ENCODE measurements at regions not wholly inside any gene's neighbourhood (a gene's known extent, or its start where the extent isn't known, plus 50 kb on each side); places are given as distances from the start of the nearest gene placed in this dataset.

- Mint-ChIP-seq H3K9me3 (peaks cover 12 to 27% (median 16%) of the 10 kb centered on the region in 7 donors), H3K27ac (no peak overlapping the region), H3K4me3 (no peak overlapping the region), H3K27me3 (ENCODE audit: low read depth in 3 of 3) (peaks cover 0 to 1% (median 0%) of the 10 kb centered on the region in 3 donors), H3K4me1 (no peaks in the 10 kb centered on the region), H3K36me3 (no peaks in the 10 kb centered on the region)
- Histone ChIP-seq H3K27me3 (ENCODE audit: control insufficient read depth in 2 of 2, insufficient read depth in 2 of 2, low read length in 2 of 2) (no peaks in the 10 kb centered on the region), H3K27ac (ENCODE audit: low read depth in 1 of 2, low read length in 2 of 2) (no peak overlapping the region), H3K36me3 (replicated peaks in 1 of 2; ENCODE audit: control insufficient read depth in 1 of 2, insufficient read depth in 2 of 2, low read length in 2 of 2) (no peaks in the 10 kb centered on the region), H3K9me3 (replicated peaks in 1 of 2; ENCODE audit: control insufficient read depth in 1 of 2, insufficient read depth in 1 of 2, low read length in 2 of 2) (peaks cover 10 to 11% of the 10 kb centered on the region in 2 donors), H3K79me2 (ENCODE audit: insufficient read depth, low read length) (no peaks in the 10 kb centered on the region), H2AFZ (ENCODE audit: insufficient read depth, low read depth, low read length, poor library complexity, severe bottlenecking) (no peak overlapping the region), H4K20me1 (ENCODE audit: insufficient read depth, low read length) (no peaks in the 10 kb centered on the region), H3K4me1 (ENCODE audit: control insufficient read depth in 1 of 2, insufficient read depth in 2 of 2, low read length in 2 of 2) (no peaks in the 10 kb centered on the region), H3K4me2 (replicated peaks; ENCODE audit: extremely low read depth, low read length, poor library complexity, severe bottlenecking) (no peak overlapping the region), H3K9ac (ENCODE audit: insufficient read depth, low read length, poor library complexity, severe bottlenecking) (no peak overlapping the region), H3K4me3 (replicated peaks in 1 of 3; ENCODE audit: low read depth in 2 of 3, low read length in 3 of 3) (no peak overlapping the region)
- WGBS (ENCODE audit: insufficient coverage): 100% methylated on average over 3 of the region's 4 CpGs
- intact Hi-C loops (cut with micrococcal nuclease): no loop called here
- TF ChIP-seq, protein P1, sequence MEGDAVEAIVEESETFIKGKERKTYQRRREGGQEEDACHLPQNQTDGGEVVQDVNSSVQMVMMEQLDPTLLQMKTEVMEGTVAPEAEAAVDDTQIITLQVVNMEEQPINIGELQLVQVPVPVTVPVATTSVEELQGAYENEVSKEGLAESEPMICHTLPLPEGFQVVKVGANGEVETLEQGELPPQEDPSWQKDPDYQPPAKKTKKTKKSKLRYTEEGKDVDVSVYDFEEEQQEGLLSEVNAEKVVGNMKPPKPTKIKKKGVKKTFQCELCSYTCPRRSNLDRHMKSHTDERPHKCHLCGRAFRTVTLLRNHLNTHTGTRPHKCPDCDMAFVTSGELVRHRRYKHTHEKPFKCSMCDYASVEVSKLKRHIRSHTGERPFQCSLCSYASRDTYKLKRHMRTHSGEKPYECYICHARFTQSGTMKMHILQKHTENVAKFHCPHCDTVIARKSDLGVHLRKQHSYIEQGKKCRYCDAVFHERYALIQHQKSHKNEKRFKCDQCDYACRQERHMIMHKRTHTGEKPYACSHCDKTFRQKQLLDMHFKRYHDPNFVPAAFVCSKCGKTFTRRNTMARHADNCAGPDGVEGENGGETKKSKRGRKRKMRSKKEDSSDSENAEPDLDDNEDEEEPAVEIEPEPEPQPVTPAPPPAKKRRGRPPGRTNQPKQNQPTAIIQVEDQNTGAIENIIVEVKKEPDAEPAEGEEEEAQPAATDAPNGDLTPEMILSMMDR (IDR thresholded peaks at IDR 0.05): no peak
- no peak for DNase-seq
These were observed 411.5 kb downstream of the TENT5A start for GRCh38 chr6:81340946-81341345.

DNA sequence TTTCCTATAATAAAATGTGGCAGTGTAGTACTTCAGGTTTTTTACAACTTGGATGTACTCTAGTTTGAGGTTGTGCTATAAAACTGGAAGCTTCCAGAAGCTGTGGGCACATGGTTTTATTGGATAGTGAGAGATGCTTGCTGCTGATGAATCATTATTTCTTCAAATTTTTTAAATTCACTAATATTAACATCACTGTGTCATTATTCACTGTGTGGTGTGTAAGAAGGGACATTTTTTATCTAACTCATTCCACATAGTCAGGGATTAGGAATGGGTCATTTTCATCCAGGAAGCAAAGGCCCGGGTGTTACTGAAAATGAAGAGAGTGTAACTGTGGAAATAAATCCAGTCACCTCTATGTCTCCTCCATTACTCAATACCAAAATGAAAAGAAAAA lies 421.0 kb downstream of the TENT5A start:
- H3K4me1 ChIP-seq (ENCODE audit: control insufficient read depth in 1 of 2, insufficient read depth in 2 of 2, low read length in 2 of 2): no peaks in the 10 kb centered on the region
- Mint-ChIP-seq H3K36me3 (no peaks in the 10 kb centered on the region), H3K27me3 (ENCODE audit: low read depth in 3 of 3) (peaks cover 0 to 2% (median 0%) of the 10 kb centered on the region in 3 donors), H3K27ac (no peak overlapping the region), H3K4me1 (no peaks in the 10 kb centered on the region), H3K9me3 (peaks cover 0 to 8% (median 3%) of the 10 kb centered on the region in 7 donors), H3K4me3 (no peak overlapping the region)
- no peaks in the 10 kb centered on the region for H3K9me3 ChIP-seq (replicated peaks in 1 of 2; ENCODE audit: control insufficient read depth in 1 of 2, insufficient read depth in 1 of 2, low read length in 2 of 2)
- no peaks in the 10 kb centered on the region for H3K79me2 ChIP-seq (ENCODE audit: insufficient read depth, low read length)
- no peak overlapping the region for H3K4me3 ChIP-seq (replicated peaks in 1 of 3; ENCODE audit: low read depth in 2 of 3, low read length in 3 of 3)
- H3K9ac ChIP-seq (ENCODE audit: insufficient read depth, low read length, poor library complexity, severe bottlenecking): no peak overlapping the region
- DNase-seq: no peak
- H2AFZ ChIP-seq (ENCODE audit: insufficient read depth, low read depth, low read length, poor library complexity, severe bottlenecking): no peak overlapping the region
- no peaks in the 10 kb centered on the region for H4K20me1 ChIP-seq (ENCODE audit: insufficient read depth, low read length)
- no peaks in the 10 kb centered on the region for H3K36me3 ChIP-seq (replicated peaks in 1 of 2; ENCODE audit: control insufficient read depth in 1 of 2, insufficient read depth in 2 of 2, low read length in 2 of 2)
- intact Hi-C loops (cut with micrococcal nuclease): no loop called here
- TF ChIP-seq, protein P1 (IDR thresholded peaks at IDR 0.05): no peak
- no peak overlapping the region for H3K27ac ChIP-seq (ENCODE audit: low read depth in 1 of 2, low read length in 2 of 2)
- no peaks in the 10 kb centered on the region for H3K27me3 ChIP-seq (ENCODE audit: control insufficient read depth in 2 of 2, insufficient read depth in 2 of 2, low read length in 2 of 2)
- no CpG with 5 or more reads among the region's 1 CpG for WGBS (ENCODE audit: insufficient coverage)
- no peak overlapping the region for H3K4me2 ChIP-seq (replicated peaks; ENCODE audit: extremely low read depth, low read length, poor library complexity, severe bottlenecking)

Data from CD14-positive monocyte (primary cell).